ENCODE measurements at regions not wholly inside any gene's neighbourhood (a gene's known extent, or its start where the extent isn't known, plus 50 kb on each side); places are given as distances from the start of the nearest gene placed in this dataset.
"Not testable (repeated sequence)": the region's sequence is repeated elsewhere in the genome, so short reads cannot be mapped to it uniquely, and the experiment has no call there.

- no peak overlapping the region for H2AFZ ChIP-seq
- 19 to 23% methylated on average over 6 to 7 of the region's 7 CpGs for WGBS, 2 experiments (ENCODE audit: low coverage in 1 of 2, low lambda C conversion rate in 2 of 2, missing lambda C conversion rate in 2 of 2)
Measured at GRCh38 chr4:129998436-129999150, 902.6 kb downstream of the C4orf33 start.

GRCh38 chr4:129999156-129999555, 903.2 kb downstream of the C4orf33 start:
- Histone ChIP-seq H3F3A (ENCODE audit: insufficient read depth) (no peaks in the 10 kb centered on the region), H3K4me3 (no peak overlapping the region), H3K9me2 (ENCODE audit: insufficient read depth) (no peaks in the 10 kb centered on the region), H3K9me3 (ENCODE audit: low read depth) (no peaks in the 10 kb centered on the region), H3K9ac (no peak overlapping the region), H3K4me2 (ENCODE audit: unreplicated experiment) (no peak overlapping the region), H4K20me1 (ENCODE audit: insufficient read depth) (no peaks in the 10 kb centered on the region), H2AFZ (no peak overlapping the region), H3K27me3 (replicated peaks; ENCODE audit: insufficient read depth) (no peaks in the 10 kb centered on the region), H3K4me1 (ENCODE audit: insufficient read depth) (no peaks in the 10 kb centered on the region), H3K79me2 (ENCODE audit: insufficient read depth) (no peaks in the 10 kb centered on the region), H3K27ac (no peak overlapping the region), H3K36me3 (ENCODE audit: low read depth) (no peaks in the 10 kb centered on the region)
- in situ Hi-C loops (cut with MboI) = no loop called here
- TF ChIP-seq EZH2phosphoT487 (IDR thresholded peaks at IDR 0.05; ENCODE audit: insufficient read depth, low read depth) = no peak
- TF ChIP-seq EZH2 (IDR thresholded peaks at IDR 0.05; ENCODE audit: insufficient read depth, poor library complexity, severe bottlenecking) = no peak
- DNase-seq = no peak

More at GRCh38 chr4:129998436-129999150, 902.6 kb downstream of the C4orf33 start:
- Histone ChIP-seq H3K79me2 (ENCODE audit: insufficient read depth) (no peaks in the 10 kb centered on the region), H3K4me2 (ENCODE audit: unreplicated experiment) (no peak overlapping the region), H3K4me1 (ENCODE audit: insufficient read depth) (no peaks in the 10 kb centered on the region), H3K9ac (no peak overlapping the region), H3K9me3 (ENCODE audit: low read depth) (no peaks in the 10 kb centered on the region), H3K4me3 (no peak overlapping the region), H4K20me1 (ENCODE audit: insufficient read depth) (no peaks in the 10 kb centered on the region), H3F3A (ENCODE audit: insufficient read depth) (no peaks in the 10 kb centered on the region), H3K9me2 (ENCODE audit: insufficient read depth) (no peaks in the 10 kb centered on the region), H3K27ac (no peak overlapping the region), H3K27me3 (replicated peaks; ENCODE audit: insufficient read depth) (no peaks in the 10 kb centered on the region), H3K36me3 (ENCODE audit: low read depth) (no peaks in the 10 kb centered on the region)
- no peak for TF ChIP-seq EZH2phosphoT487 (IDR thresholded peaks at IDR 0.05; ENCODE audit: insufficient read depth, low read depth)
- TF ChIP-seq EZH2 (IDR thresholded peaks at IDR 0.05; ENCODE audit: insufficient read depth, poor library complexity, severe bottlenecking) = no peak
- no peak for DNase-seq
- in situ Hi-C loops (cut with MboI) = no loop called here

GRCh38 chr4:130008461-130008860, 912.5 kb downstream of the C4orf33 start:
- no peaks in the 10 kb centered on the region for H3K27me3 ChIP-seq (replicated peaks; ENCODE audit: insufficient read depth)
- no peaks in the 10 kb centered on the region for H3K9me3 ChIP-seq (ENCODE audit: low read depth)
- H3K79me2 ChIP-seq (ENCODE audit: insufficient read depth) = no peaks in the 10 kb centered on the region
- no peak overlapping the region for H3K4me3 ChIP-seq
- no peaks in the 10 kb centered on the region for H4K20me1 ChIP-seq (ENCODE audit: insufficient read depth)
- H3K9ac ChIP-seq = no peak overlapping the region
- H2AFZ ChIP-seq = no peak overlapping the region
- H3K4me2 ChIP-seq (ENCODE audit: unreplicated experiment) = no peak overlapping the region
- DNase-seq = no peak
- in situ Hi-C loops (cut with MboI) = no loop called here
- no peak overlapping the region for H3K27ac ChIP-seq
- TF ChIP-seq EZH2phosphoT487 (IDR thresholded peaks at IDR 0.05; ENCODE audit: insufficient read depth, low read depth) = no peak
- no peak for TF ChIP-seq EZH2 (IDR thresholded peaks at IDR 0.05; ENCODE audit: insufficient read depth, poor library complexity, severe bottlenecking)
- no peaks in the 10 kb centered on the region for H3K9me2 ChIP-seq (ENCODE audit: insufficient read depth)
- no peaks in the 10 kb centered on the region for H3F3A ChIP-seq (ENCODE audit: insufficient read depth)
- H3K36me3 ChIP-seq (ENCODE audit: low read depth) = no peaks in the 10 kb centered on the region
- no peaks in the 10 kb centered on the region for H3K4me1 ChIP-seq (ENCODE audit: insufficient read depth)

GRCh38 chr4:130012806-130013205, 916.9 kb downstream of the C4orf33 start:
- H3K4me2 ChIP-seq (ENCODE audit: unreplicated experiment); H3K36me3 ChIP-seq (ENCODE audit: low read depth); DNase-seq; H3K9me3 ChIP-seq (ENCODE audit: low read depth); H2AFZ ChIP-seq; H3K79me2 ChIP-seq (ENCODE audit: insufficient read depth); H3K27me3 ChIP-seq (replicated peaks; ENCODE audit: insufficient read depth); H3K9ac ChIP-seq; H3K9me2 ChIP-seq (ENCODE audit: insufficient read depth); in situ Hi-C loops (cut with MboI); H3K27ac ChIP-seq; H3K4me1 ChIP-seq (ENCODE audit: insufficient read depth); H4K20me1 ChIP-seq (ENCODE audit: insufficient read depth); H3K4me3 ChIP-seq; H3F3A ChIP-seq (ENCODE audit: insufficient read depth): not testable (repeated sequence)
- WGBS, 2 experiments (ENCODE audit: low coverage in 1 of 2, low lambda C conversion rate in 2 of 2, missing lambda C conversion rate in 2 of 2) = 76% methylated on average over 26 of the region's 29 CpGs; no CpG with 5 or more reads in 1 of the 2 experiments

- WGBS, 2 experiments (ENCODE audit: low coverage in 1 of 2, low lambda C conversion rate in 2 of 2, missing lambda C conversion rate in 2 of 2) = 12 to 13% methylated on average over 2 of the region's 2 CpGs
- in situ Hi-C loops (cut with MboI) = no loop called here
- Histone ChIP-seq H3K4me1 (ENCODE audit: insufficient read depth) (no peaks in the 10 kb centered on the region), H3K79me2 (ENCODE audit: insufficient read depth) (no peaks in the 10 kb centered on the region), H3K9me2 (ENCODE audit: insufficient read depth) (no peaks in the 10 kb centered on the region), H3K27me3 (replicated peaks; ENCODE audit: insufficient read depth) (no peaks in the 10 kb centered on the region), H3K27ac (no peak overlapping the region), H3K36me3 (ENCODE audit: low read depth) (no peaks in the 10 kb centered on the region), H3K9me3 (ENCODE audit: low read depth) (peaks cover 2% of the 10 kb centered on the region), H4K20me1 (ENCODE audit: insufficient read depth) (no peaks in the 10 kb centered on the region), H2AFZ (no peak overlapping the region), H3F3A (ENCODE audit: insufficient read depth) (no peaks in the 10 kb centered on the region), H3K4me3 (no peak overlapping the region), H3K4me2 (ENCODE audit: unreplicated experiment) (no peak overlapping the region), H3K9ac (no peak overlapping the region)
- no peak for DNase-seq
- TF ChIP-seq EZH2 (IDR thresholded peaks at IDR 0.05; ENCODE audit: insufficient read depth, poor library complexity, severe bottlenecking) = no peak
- no peak for TF ChIP-seq EZH2phosphoT487 (IDR thresholded peaks at IDR 0.05; ENCODE audit: insufficient read depth, low read depth)
Measured at GRCh38 chr4:130021706-130022105, 925.8 kb downstream of the C4orf33 start.

Measured in GM23248 (cell line).